ENCODE measurements at regions not wholly inside any gene's neighbourhood (a gene's known extent, or its start where the extent isn't known, plus 50 kb on each side); places are given as distances from the start of the nearest gene placed in this dataset.

- Mint-ChIP-seq H3K4me3 (no peak overlapping the region), H3K36me3 (ENCODE audit: insufficient read depth in 1 of 3, low read depth in 3 of 3) (no peaks in the 10 kb centered on the region), H3K9me3 (peaks cover 0 to 5% of the 10 kb centered on the region in 2 experiments; a peak in 1 of 5 replicates), H3K27me3 (ENCODE audit: low read depth) (peaks cover 90% of the 10 kb centered on the region), H3K4me1 (peaks cover 61 to 70% of the 10 kb centered on the region in 2 experiments), H3K27ac (no peak overlapping the region)
- Histone ChIP-seq H3K4me2 (ENCODE audit: insufficient read depth, insufficient read length, low read length) (no peak overlapping the region), H3K14ac (ENCODE audit: insufficient read depth, low read length) (no peak overlapping the region; the same call in 1 of the 2 replicates), H3T11ph (ENCODE audit: low read length) (no peak overlapping the region), H3K27me3 (ENCODE audit: insufficient read depth, low read length) (peaks cover 2% of the 10 kb centered on the region; the same call in 1 of the 2 replicates), H3K4me1 (ENCODE audit: insufficient read depth, low read length) (peaks cover 2% of the 10 kb centered on the region; the same call in 1 of the 2 replicates), H2BK20ac (ENCODE audit: low read depth, low read length, poor library complexity, severe bottlenecking) (no peak overlapping the region), H2BK15ac (ENCODE audit: low read depth, low read length) (no peak overlapping the region), H4K8ac (replicated peaks; ENCODE audit: insufficient read length, low read depth, low read length) (no peak overlapping the region), H3K27ac (ENCODE audit: insufficient read length, low read depth, low read length) (no peak overlapping the region), H3K79me2 (ENCODE audit: insufficient read depth, low read length) (no peaks in the 10 kb centered on the region), H3K56ac (ENCODE audit: insufficient read length, low read depth, low read length) (no peak overlapping the region), H4K5ac (ENCODE audit: insufficient read length, low read depth, low read length) (no peak overlapping the region), H4K20me1 (ENCODE audit: control insufficient read depth, insufficient read depth, insufficient read length) (no peaks in the 10 kb centered on the region), H3K4ac (ENCODE audit: low read depth, low read length) (no peak overlapping the region), H2AFZ (ENCODE audit: low read length) (no peak overlapping the region), H3K9ac (ENCODE audit: extremely low read depth, insufficient read length, low read length) (no peak overlapping the region), H3K18ac (ENCODE audit: insufficient read length, low read depth, low read length) (no peak overlapping the region), H3K23ac (ENCODE audit: insufficient read length, low read depth, low read length) (no peak overlapping the region), H2BK5ac (ENCODE audit: insufficient read length, low read length) (no peak overlapping the region), H4K91ac (ENCODE audit: insufficient read length, low read depth, low read length) (no peak overlapping the region), H2AK5ac (ENCODE audit: insufficient read length, low read length) (no peak overlapping the region), H3K23me2 (ENCODE audit: insufficient read length, low read depth, low read length, poor library complexity, severe bottlenecking) (no peaks in the 10 kb centered on the region), H2BK12ac (ENCODE audit: insufficient read length, low read depth, low read length) (no peak overlapping the region), H3K79me1 (ENCODE audit: insufficient read depth, low read depth, low read length, poor library complexity, severe bottlenecking) (no peaks in the 10 kb centered on the region), H2BK120ac (ENCODE audit: low read depth, low read length, poor library complexity, severe bottlenecking) (no peak overlapping the region), H3K9me3 (ENCODE audit: control insufficient read depth, low read depth, low read length) (no peaks in the 10 kb centered on the region)
- TF ChIP-seq, protein P1, sequence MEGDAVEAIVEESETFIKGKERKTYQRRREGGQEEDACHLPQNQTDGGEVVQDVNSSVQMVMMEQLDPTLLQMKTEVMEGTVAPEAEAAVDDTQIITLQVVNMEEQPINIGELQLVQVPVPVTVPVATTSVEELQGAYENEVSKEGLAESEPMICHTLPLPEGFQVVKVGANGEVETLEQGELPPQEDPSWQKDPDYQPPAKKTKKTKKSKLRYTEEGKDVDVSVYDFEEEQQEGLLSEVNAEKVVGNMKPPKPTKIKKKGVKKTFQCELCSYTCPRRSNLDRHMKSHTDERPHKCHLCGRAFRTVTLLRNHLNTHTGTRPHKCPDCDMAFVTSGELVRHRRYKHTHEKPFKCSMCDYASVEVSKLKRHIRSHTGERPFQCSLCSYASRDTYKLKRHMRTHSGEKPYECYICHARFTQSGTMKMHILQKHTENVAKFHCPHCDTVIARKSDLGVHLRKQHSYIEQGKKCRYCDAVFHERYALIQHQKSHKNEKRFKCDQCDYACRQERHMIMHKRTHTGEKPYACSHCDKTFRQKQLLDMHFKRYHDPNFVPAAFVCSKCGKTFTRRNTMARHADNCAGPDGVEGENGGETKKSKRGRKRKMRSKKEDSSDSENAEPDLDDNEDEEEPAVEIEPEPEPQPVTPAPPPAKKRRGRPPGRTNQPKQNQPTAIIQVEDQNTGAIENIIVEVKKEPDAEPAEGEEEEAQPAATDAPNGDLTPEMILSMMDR (conservative IDR thresholded peaks at IDR 0.05), result no peak
- no CpG with 5 or more reads among the region's 9 CpGs for WGBS (ENCODE audit: extremely low coverage, insufficient read length, low lambda C conversion rate)
- DNase-seq, result no peak
Measured at GRCh38 chr2:120593921-120594686, 141.6 kb upstream of the GLI2 start.

Measured in H9 (cell line).